ENCODE measurements at regions not wholly inside any gene's neighbourhood (a gene's known extent, or its start where the extent isn't known, plus 50 kb on each side); places are given as distances from the start of the nearest gene placed in this dataset.
A peak's percentile ranks its signal among the peaks of the same experiment; 100 is the strongest.

- no peak for TF ChIP-seq CTCF (conservative IDR thresholded peaks at IDR 0.05; ENCODE audit: low read depth, low read length)
- DNase-seq (ENCODE audit: low read depth), result no peak
Measured at GRCh38 chr10:57925045-57925444, 342.6 kb downstream of the IPMK start.

GRCh38 chr10:57921140-57921539 is 346.6 kb downstream of the IPMK start:
- no peak for TF ChIP-seq CTCF (conservative IDR thresholded peaks at IDR 0.05; ENCODE audit: low read depth, low read length)
- DNase-seq (ENCODE audit: low read depth), result no peak
- no peak overlapping the region for H3K4me3 ChIP-seq (ENCODE audit: low read length)

More at GRCh38 chr10:57925045-57925444, 342.6 kb downstream of the IPMK start:
- H3K4me3 ChIP-seq (ENCODE audit: low read length), result no peak overlapping the region

- H3K4me3 ChIP-seq (ENCODE audit: low read length), result no peak overlapping the region
- no peak for TF ChIP-seq CTCF (conservative IDR thresholded peaks at IDR 0.05; ENCODE audit: low read depth, low read length)
- no peak for DNase-seq (ENCODE audit: low read depth)
Measured at GRCh38 chr10:57919864-57920263, 347.8 kb downstream of the IPMK start.

- no peak for DNase-seq (ENCODE audit: low read depth)
- no peak for TF ChIP-seq CTCF (conservative IDR thresholded peaks at IDR 0.05; ENCODE audit: low read depth, low read length)
- no peak overlapping the region for H3K4me3 ChIP-seq (ENCODE audit: low read length)
Measured at GRCh38 chr10:57917019-57917418, 350.7 kb downstream of the IPMK start.

- peak; percentile 13 for DNase-seq (ENCODE audit: low read depth)
- H3K4me3 ChIP-seq (ENCODE audit: low read length), result no peak overlapping the region
- TF ChIP-seq CTCF (conservative IDR thresholded peaks at IDR 0.05; ENCODE audit: low read depth, low read length), result no peak
Measured at GRCh38 chr10:57905861-57906260, 361.8 kb downstream of the IPMK start.

GRCh38 chr10:57905010-57905409 is 362.7 kb downstream of the IPMK start:
- DNase-seq (ENCODE audit: low read depth), result no peak
- TF ChIP-seq CTCF (conservative IDR thresholded peaks at IDR 0.05; ENCODE audit: low read depth, low read length), result no peak
- no peak overlapping the region for H3K4me3 ChIP-seq (ENCODE audit: low read length)

GRCh38 chr10:57898231-57898630 is 369.5 kb downstream of the IPMK start:
- TF ChIP-seq CTCF (conservative IDR thresholded peaks at IDR 0.05; ENCODE audit: low read depth, low read length), result no peak
- no peak for DNase-seq (ENCODE audit: low read depth)

More at GRCh38 chr10:57898231-57898630, 369.5 kb downstream of the IPMK start:
- no peak overlapping the region for H3K4me3 ChIP-seq (ENCODE audit: low read length)
